Cardiac fibroblast (primary cell): ENCODE measurements at regions not wholly inside any gene's neighbourhood (a gene's known extent, or its start where the extent isn't known, plus 50 kb on each side); places are given as distances from the start of the nearest gene placed in this dataset.

ENCODE experiments used
- DNase-seq, 2 donors: peaks; one replicate each; pipeline versions ENCODE4 v3.0.0 to v3.0.0-alpha.2; 2010; ENCODE audit warnings: low read depth in 2 of 2
- H3K4me3 ChIP-seq, 2 donors: replicated peaks in 1 of 2; 1 replicate in 1 of 2; 2 replicates in 1 of 2; pipeline ENCODE4 v1.5.1; 2011; ENCODE audit warnings: low read depth in 2 of 2, low read length in 2 of 2, mild to moderate bottlenecking in 2 of 2, moderate library complexity in 1 of 2
- TF ChIP-seq, protein P1 (sequence below): IDR thresholded peaks from one replicate; pipeline ENCODE4 v1.5.1; 2011; ENCODE audit warnings: low read depth, mild to moderate bottlenecking, low read length, inconsistent platforms

DNA sequence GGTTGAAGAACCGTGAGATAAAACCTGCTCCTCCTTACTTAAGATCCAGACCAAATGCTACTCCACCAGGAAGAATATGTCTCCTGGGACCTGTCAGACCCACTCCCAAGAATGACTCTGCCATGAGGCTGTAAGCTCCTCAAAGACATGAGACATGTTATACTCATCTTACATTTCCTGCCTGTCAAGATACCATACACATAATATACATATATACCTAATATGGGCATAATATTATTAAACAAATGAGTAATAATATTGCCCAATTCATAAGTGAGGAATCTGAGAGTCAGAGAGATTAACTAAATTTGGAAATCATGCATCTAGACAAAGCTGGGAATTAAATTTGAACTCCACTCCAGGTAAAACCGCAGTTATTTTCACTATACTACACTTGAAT, 634.9 kb downstream of the LMO4 start:
- TF ChIP-seq, protein P1, sequence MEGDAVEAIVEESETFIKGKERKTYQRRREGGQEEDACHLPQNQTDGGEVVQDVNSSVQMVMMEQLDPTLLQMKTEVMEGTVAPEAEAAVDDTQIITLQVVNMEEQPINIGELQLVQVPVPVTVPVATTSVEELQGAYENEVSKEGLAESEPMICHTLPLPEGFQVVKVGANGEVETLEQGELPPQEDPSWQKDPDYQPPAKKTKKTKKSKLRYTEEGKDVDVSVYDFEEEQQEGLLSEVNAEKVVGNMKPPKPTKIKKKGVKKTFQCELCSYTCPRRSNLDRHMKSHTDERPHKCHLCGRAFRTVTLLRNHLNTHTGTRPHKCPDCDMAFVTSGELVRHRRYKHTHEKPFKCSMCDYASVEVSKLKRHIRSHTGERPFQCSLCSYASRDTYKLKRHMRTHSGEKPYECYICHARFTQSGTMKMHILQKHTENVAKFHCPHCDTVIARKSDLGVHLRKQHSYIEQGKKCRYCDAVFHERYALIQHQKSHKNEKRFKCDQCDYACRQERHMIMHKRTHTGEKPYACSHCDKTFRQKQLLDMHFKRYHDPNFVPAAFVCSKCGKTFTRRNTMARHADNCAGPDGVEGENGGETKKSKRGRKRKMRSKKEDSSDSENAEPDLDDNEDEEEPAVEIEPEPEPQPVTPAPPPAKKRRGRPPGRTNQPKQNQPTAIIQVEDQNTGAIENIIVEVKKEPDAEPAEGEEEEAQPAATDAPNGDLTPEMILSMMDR, result no peak
- H3K4me3 ChIP-seq, result no peak overlapping the region
- peak; percentile 5 to 74 for DNase-seq

DNA sequence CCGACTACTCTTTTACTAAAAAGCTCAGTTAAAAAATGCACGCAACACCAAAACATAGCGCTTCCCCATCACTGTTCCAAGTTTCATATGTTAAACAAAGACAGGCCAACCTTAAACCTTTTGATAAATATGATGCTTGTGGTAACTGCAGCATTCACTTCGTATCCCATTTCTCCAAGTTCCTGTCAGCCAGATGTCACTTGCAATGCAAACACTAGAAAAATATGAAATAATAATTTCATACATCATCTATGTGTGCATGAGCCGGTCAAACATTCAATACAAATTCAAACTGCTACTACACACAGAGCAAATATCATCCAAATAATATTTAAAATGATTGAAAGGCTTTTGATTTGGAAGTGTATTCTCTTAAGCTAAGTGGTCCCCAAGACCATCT, 636.5 kb downstream of the LMO4 start:
- H3K4me3 ChIP-seq, result no peak overlapping the region
- TF ChIP-seq, protein P1, result no peak
- no peak for DNase-seq

DNA sequence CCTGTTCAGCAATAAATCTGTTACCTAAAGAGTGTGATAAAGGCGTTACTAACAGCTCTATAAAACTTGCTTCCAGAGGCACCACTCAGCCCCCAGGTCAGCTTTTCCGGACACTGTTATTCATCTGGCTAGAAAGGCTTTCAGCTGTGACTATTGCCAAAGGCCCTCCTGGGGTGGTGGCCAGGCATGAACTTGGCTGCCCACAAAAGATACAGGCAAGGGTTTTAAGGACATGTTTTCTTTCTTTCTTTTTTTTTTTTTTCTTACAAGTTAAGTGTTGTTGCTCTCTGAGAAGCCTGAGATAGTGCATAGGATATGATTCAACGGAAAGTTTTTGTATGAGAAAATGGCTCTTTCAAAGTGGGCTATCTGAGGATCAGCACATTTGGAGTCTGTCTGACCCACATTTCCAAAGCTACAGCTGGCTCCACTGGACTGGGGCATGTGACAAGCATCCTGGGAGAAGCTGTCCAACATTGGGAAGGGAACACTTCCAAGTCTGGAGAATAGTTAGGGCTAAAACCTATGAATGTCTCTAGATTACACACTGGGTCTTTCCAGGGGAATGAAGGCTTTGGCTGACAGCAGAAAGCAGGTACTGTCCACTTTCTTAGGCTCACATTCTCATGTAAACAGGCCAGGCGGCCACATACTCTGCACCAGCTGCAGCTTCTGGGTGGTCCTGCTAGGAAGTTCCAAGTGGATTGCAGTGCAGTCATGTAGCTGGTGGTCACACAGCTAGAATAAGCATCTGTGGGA, 639.7 kb downstream of the LMO4 start:
- TF ChIP-seq, protein P1, result no peak
- DNase-seq, result peak; percentile 78 to 91
- no peak overlapping the region for H3K4me3 ChIP-seq

DNA sequence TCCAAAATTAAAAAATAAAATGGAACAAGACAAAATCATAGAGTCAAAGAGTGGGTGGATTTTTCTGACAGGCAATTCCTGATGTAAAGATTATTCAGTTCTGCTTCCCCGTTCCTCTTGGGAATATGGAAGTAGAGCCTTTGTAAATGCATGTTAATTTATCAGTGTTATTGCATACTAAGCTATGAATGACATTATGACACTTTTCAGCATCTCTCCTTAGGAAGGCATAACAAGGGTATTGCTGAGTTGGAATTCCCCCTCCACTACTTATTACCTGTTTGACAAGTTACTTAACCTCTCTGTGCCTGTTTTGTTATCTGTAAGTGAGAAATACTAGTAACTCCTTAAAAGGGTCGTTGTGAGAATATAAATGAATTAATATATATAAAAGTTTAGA, 640.4 kb downstream of the LMO4 start:
- H3K4me3 ChIP-seq, result no peak overlapping the region
- no peak for DNase-seq
- TF ChIP-seq, protein P1, result no peak

DNA sequence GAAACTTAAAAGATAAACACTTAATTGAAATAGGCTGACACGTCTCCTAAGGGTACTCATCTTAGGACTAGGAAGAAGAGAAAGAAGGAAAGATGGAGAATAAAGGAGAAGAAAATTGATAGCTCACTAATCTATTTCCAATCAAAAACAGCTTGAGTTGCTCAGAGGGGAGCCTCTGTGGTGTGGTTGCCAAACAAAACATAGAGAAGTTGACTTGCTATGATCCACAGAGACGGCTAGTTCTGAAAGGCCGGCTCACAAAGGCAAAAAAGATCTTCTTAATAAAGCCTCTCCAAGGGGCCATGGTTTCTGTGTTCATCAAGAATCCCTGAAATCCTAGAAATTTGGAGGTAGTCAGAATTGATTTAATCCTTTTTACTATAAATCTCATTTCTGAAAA, 644.1 kb downstream of the LMO4 start:
- no peak overlapping the region for H3K4me3 ChIP-seq
- peak; percentile 7 to 29 for DNase-seq
- TF ChIP-seq, protein P1, result no peak

DNA sequence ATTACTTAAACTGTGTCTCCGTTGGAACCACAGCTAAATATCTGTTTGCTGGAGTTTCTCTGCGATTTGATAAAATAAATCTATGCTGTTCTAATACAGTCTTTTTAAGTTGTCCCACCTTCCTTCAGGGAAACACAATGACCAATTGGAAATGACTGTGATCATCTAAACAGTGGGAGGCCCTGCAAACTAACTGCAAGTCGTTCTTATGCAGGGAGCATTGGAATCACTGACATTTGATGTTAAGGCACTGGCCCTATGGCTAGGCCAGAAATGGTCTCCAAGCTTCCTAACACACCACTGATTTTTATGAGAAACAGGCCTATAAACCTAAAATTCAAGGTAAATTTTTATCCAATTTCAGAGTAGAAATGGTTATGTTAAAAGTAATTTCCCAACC, 645.2 kb downstream of the LMO4 start:
- H3K4me3 ChIP-seq, result no peak overlapping the region
- TF ChIP-seq, protein P1, result no peak
- DNase-seq, result no peak

DNA sequence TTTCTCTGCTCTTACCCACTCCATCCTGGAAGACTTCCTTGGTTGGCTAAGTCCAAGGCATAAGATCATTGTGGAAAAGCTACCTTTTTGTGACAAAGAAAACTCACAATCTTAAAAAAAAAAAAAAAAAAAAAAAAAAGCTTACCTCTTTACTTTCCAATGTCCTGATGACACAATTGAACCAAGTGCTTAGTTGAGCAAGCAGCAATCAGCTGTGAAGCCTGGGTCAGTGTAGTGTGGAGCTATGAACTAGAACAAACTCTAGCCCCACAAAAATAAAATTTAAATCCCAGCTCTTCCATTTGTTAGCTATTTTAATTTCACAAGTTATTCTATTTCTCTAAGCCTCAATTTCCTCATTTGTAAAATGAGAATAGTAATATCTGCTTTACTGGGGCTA, 647.6 kb downstream of the LMO4 start:
- TF ChIP-seq, protein P1, result no peak
- H3K4me3 ChIP-seq, result no peak overlapping the region
- DNase-seq, result no peak
